ENCODE measurements at regions not wholly inside any gene's neighbourhood (a gene's known extent, or its start where the extent isn't known, plus 50 kb on each side); places are given as distances from the start of the nearest gene placed in this dataset.

GRCh38 chr15:87322870-87323269 lies 933.7 kb downstream of the NTRK3 start:
- no peak overlapping the region for H3K9ac ChIP-seq (ENCODE audit: insufficient read length)

GRCh38 chr15:87322265-87322664 lies 934.3 kb downstream of the NTRK3 start:
- no peaks in the 10 kb centered on the region for H3K9me3 ChIP-seq (ENCODE audit: low read depth, low read length)
- DNase-seq (ENCODE audit: low read depth, low spot score): no peak
- no peak overlapping the region for H3K9ac ChIP-seq (ENCODE audit: insufficient read length)
- no peaks in the 10 kb centered on the region for H3K36me3 ChIP-seq (ENCODE audit: insufficient read depth, low read length)
- TF ChIP-seq EZH2 (IDR thresholded peaks at IDR 0.05) (no peak), POLR2AphosphoS5 (IDR thresholded peaks at IDR 0.05; ENCODE audit: borderline replicate concordance, low read depth, low read length) (no peak), FOXP2 (optimal IDR thresholded peaks at IDR 0.05; ENCODE audit: control extremely low read depth, extremely low read length, insufficient read depth) (no peak)
- H3K4me3 ChIP-seq: no peak overlapping the region
- H3K27ac ChIP-seq: no peak overlapping the region

More at GRCh38 chr15:87322870-87323269, 933.7 kb downstream of the NTRK3 start:
- H3K9me3 ChIP-seq (ENCODE audit: low read depth, low read length): no peaks in the 10 kb centered on the region
- no peak overlapping the region for H3K4me3 ChIP-seq
- H3K36me3 ChIP-seq (ENCODE audit: insufficient read depth, low read length): no peaks in the 10 kb centered on the region
- TF ChIP-seq POLR2AphosphoS5 (IDR thresholded peaks at IDR 0.05; ENCODE audit: borderline replicate concordance, low read depth, low read length) (no peak), EZH2 (IDR thresholded peaks at IDR 0.05) (no peak), FOXP2 (optimal IDR thresholded peaks at IDR 0.05; ENCODE audit: control extremely low read depth, extremely low read length, insufficient read depth) (no peak)
- no peak for DNase-seq (ENCODE audit: low read depth, low spot score)
- no peak overlapping the region for H3K27ac ChIP-seq

DNA sequence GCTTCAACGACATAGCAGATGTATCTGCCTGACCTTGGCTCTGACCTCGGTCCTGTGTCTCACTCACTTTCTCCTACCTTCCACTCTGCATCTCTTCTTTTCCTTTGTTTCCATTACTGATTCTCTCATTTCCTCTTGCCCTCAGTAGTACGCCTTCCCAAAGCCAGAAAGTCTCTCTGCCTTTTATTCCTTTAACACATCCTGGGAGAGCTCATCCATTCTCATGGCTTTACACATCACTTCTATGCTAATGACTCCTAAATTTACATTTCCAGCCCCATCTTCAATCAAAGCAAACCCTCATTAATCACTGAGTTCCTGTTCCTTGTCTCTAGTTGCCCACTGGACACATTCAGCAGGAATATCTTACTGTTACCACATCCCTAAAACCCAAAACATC lies 938.6 kb downstream of the NTRK3 start:
- Histone ChIP-seq H3K9ac (ENCODE audit: insufficient read length) (no peak overlapping the region), H3K4me3 (no peak overlapping the region), H3K36me3 (ENCODE audit: insufficient read depth, low read length) (no peaks in the 10 kb centered on the region), H3K9me3 (ENCODE audit: low read depth, low read length) (no peaks in the 10 kb centered on the region), H3K27ac (no peak overlapping the region)
- DNase-seq (ENCODE audit: low read depth, low spot score): no peak
- TF ChIP-seq POLR2AphosphoS5 (IDR thresholded peaks at IDR 0.05; ENCODE audit: borderline replicate concordance, low read depth, low read length) (no peak), FOXP2 (optimal IDR thresholded peaks at IDR 0.05; ENCODE audit: control extremely low read depth, extremely low read length, insufficient read depth) (no peak), EZH2 (IDR thresholded peaks at IDR 0.05) (no peak)

GRCh38 chr15:87312221-87312620 lies 944.3 kb downstream of the NTRK3 start:
- DNase-seq (ENCODE audit: low read depth, low spot score): no peak
- no peak overlapping the region for H3K4me3 ChIP-seq
- H3K36me3 ChIP-seq (ENCODE audit: insufficient read depth, low read length): no peaks in the 10 kb centered on the region
- TF ChIP-seq EZH2 (IDR thresholded peaks at IDR 0.05): no peak
- H3K9ac ChIP-seq (ENCODE audit: insufficient read length): no peak overlapping the region
- no peak overlapping the region for H3K27ac ChIP-seq
- H3K9me3 ChIP-seq (ENCODE audit: low read depth, low read length): no peaks in the 10 kb centered on the region

DNA sequence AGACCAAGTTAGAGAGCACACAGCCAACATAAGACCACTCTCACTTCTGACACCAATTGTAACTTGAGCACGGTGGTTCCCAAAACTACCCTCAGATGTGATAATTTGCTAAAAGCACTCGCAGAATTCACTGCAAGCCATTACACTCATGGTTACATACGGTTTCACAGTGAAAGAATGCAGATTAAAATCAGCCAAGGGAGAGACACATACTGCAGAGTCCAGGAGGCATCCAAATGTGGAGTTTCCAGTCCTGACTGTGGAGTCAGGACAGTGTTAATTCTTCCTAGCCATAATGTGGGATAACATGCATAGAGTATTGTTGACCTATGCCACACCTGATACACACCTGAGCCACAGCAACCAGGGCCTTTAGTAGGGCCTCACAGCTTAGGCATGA lies 956.4 kb downstream of the NTRK3 start:
- Histone ChIP-seq H3K27ac (no peak overlapping the region), H3K4me3 (no peak overlapping the region), H3K9me3 (ENCODE audit: low read depth, low read length) (no peaks in the 10 kb centered on the region), H3K36me3 (ENCODE audit: insufficient read depth, low read length) (no peaks in the 10 kb centered on the region), H3K9ac (ENCODE audit: insufficient read length) (no peak overlapping the region)
- TF ChIP-seq FOXP2 (optimal IDR thresholded peaks at IDR 0.05; ENCODE audit: control extremely low read depth, extremely low read length, insufficient read depth) (no peak), POLR2AphosphoS5 (IDR thresholded peaks at IDR 0.05; ENCODE audit: borderline replicate concordance, low read depth, low read length) (no peak), EZH2 (IDR thresholded peaks at IDR 0.05) (no peak)
- no peak for DNase-seq (ENCODE audit: low read depth, low spot score)

GRCh38 chr15:87294854-87295253 lies 961.7 kb downstream of the NTRK3 start:
- Histone ChIP-seq H3K4me3 (no peak overlapping the region), H3K36me3 (ENCODE audit: insufficient read depth, low read length) (no peaks in the 10 kb centered on the region), H3K27ac (no peak overlapping the region), H3K9ac (ENCODE audit: insufficient read length) (no peak overlapping the region), H3K9me3 (ENCODE audit: low read depth, low read length) (no peaks in the 10 kb centered on the region)
- TF ChIP-seq EZH2 (IDR thresholded peaks at IDR 0.05): no peak
- TF ChIP-seq FOXP2 (optimal IDR thresholded peaks at IDR 0.05; ENCODE audit: control extremely low read depth, extremely low read length, insufficient read depth): no peak
- TF ChIP-seq POLR2AphosphoS5 (IDR thresholded peaks at IDR 0.05; ENCODE audit: borderline replicate concordance, low read depth, low read length): no peak
- DNase-seq (ENCODE audit: low read depth, low spot score): no peak

DNA sequence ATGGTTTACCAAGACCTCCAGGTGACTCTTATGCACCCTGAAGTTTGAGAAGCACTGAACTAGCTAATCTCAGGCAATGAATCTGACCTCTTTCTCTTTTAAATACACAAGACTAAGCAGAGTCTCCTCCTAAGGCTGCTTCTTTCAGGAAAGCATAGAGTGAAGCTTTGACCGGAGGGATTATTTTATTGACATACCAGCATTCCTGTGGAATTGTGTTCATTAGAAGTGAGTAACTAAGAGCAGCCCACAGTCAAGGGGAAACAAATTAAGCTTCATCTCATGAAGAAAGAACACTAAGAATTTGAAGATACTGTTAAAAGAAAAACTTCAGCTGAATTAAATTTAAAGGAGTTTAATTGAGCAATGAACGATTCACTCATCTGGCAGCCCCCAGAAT lies 963.5 kb downstream of the NTRK3 start:
- H3K4me3 ChIP-seq: no peak overlapping the region
- TF ChIP-seq POLR2AphosphoS5 (IDR thresholded peaks at IDR 0.05; ENCODE audit: borderline replicate concordance, low read depth, low read length): no peak
- TF ChIP-seq EZH2 (IDR thresholded peaks at IDR 0.05): no peak
- TF ChIP-seq FOXP2 (optimal IDR thresholded peaks at IDR 0.05; ENCODE audit: control extremely low read depth, extremely low read length, insufficient read depth): no peak
- no peak for DNase-seq (ENCODE audit: low read depth, low spot score)
- H3K9me3 ChIP-seq (ENCODE audit: low read depth, low read length): no peaks in the 10 kb centered on the region
- H3K9ac ChIP-seq (ENCODE audit: insufficient read length): no peak overlapping the region
- no peaks in the 10 kb centered on the region for H3K36me3 ChIP-seq (ENCODE audit: insufficient read depth, low read length)
- H3K27ac ChIP-seq: no peak overlapping the region

DNA sequence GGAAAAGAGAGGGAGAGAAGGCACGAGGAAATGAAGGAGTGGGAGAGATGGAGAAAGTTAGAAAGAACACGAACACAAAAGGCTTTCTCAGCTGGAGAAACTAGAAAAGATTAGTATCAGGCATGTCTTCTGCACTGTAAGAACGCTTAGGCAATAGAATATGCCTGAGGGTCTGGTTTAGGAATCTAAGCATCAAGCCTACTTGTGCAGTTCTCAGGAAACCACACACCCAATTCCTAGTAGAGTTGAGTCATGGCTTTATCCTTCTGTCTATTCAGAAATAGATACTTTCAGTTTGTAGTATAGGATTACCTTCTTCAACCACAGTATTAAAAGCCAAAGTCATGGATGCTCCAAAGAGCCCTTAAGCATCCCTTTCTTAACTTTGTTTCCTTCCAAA lies 969.4 kb downstream of the NTRK3 start:
- DNase-seq (ENCODE audit: low read depth, low spot score): peak; percentile 3
- H3K27ac ChIP-seq: no peak overlapping the region
- H3K9ac ChIP-seq (ENCODE audit: insufficient read length): no peak overlapping the region
- no peak overlapping the region for H3K4me3 ChIP-seq
- H3K9me3 ChIP-seq (ENCODE audit: low read depth, low read length): no peaks in the 10 kb centered on the region
- no peaks in the 10 kb centered on the region for H3K36me3 ChIP-seq (ENCODE audit: insufficient read depth, low read length)
- TF ChIP-seq EZH2 (IDR thresholded peaks at IDR 0.05): no peak
- no peak for TF ChIP-seq POLR2AphosphoS5 (IDR thresholded peaks at IDR 0.05; ENCODE audit: borderline replicate concordance, low read depth, low read length)
- no peak for TF ChIP-seq FOXP2 (optimal IDR thresholded peaks at IDR 0.05; ENCODE audit: control extremely low read depth, extremely low read length, insufficient read depth)

DNA sequence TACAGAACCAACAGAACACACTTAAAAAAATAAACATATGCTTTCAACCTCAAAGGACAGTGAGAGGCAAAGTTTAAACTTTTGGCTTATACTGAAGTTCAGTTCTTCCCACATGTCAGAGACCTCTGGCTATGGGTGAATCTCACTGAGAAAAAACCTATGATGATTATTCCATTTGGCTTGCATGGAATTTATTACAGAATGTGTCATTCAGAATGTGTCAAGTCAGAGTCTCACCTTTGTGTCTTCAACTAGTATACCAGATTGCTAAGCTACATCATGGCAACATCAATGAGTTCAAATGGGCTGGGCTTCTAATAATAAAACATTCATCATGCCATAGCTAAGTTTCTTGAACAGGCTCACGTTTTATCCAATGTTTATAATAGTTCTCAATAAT lies 987.0 kb downstream of the NTRK3 start:
- H3K9me3 ChIP-seq (ENCODE audit: low read depth, low read length): no peaks in the 10 kb centered on the region
- DNase-seq (ENCODE audit: low read depth, low spot score): no peak
- H3K27ac ChIP-seq: no peak overlapping the region
- no peak overlapping the region for H3K9ac ChIP-seq (ENCODE audit: insufficient read length)
- TF ChIP-seq EZH2 (IDR thresholded peaks at IDR 0.05): no peak
- TF ChIP-seq POLR2AphosphoS5 (IDR thresholded peaks at IDR 0.05; ENCODE audit: borderline replicate concordance, low read depth, low read length): no peak
- TF ChIP-seq FOXP2 (optimal IDR thresholded peaks at IDR 0.05; ENCODE audit: control extremely low read depth, extremely low read length, insufficient read depth): no peak
- H3K36me3 ChIP-seq (ENCODE audit: insufficient read depth, low read length): no peaks in the 10 kb centered on the region
- H3K4me3 ChIP-seq: no peak overlapping the region
